Osteoblast (primary cell): ENCODE measurements at regions not wholly inside any gene's neighbourhood (a gene's known extent, or its start where the extent isn't known, plus 50 kb on each side); places are given as distances from the start of the nearest gene placed in this dataset.

ENCODE experiments used
- DNase-seq: peaks from one replicate; pipeline ENCODE4 v3.0.0; 2011; ENCODE audit warnings: low spot score, mixed read lengths; ENCODE audit not compliant: insufficient read length; ENCODE audit errors: missing footprints
- H2AFZ ChIP-seq: 2 replicates; pipeline ENCODE4 v1.6.0; 2011; ENCODE audit warnings: mild to moderate bottlenecking, low read length
- H3K27ac ChIP-seq: 2 replicates; pipeline ENCODE4 v1.5.1; 2011; ENCODE audit warnings: mild to moderate bottlenecking, low read depth, low read length, moderate library complexity
- H3K27me3 ChIP-seq: 2 replicates; pipeline ENCODE4 v1.6.0; 2012; ENCODE audit warnings: mild to moderate bottlenecking, control low read depth, inconsistent platforms, low read length, moderate library complexity; ENCODE audit not compliant: insufficient read depth
- H3K36me3 ChIP-seq: 2 replicates; pipeline ENCODE4 v1.5.1; 2011; ENCODE audit warnings: mild to moderate bottlenecking, low read length, control low read depth, moderate library complexity; ENCODE audit not compliant: insufficient read depth
- H3K4me1 ChIP-seq: 2 replicates; pipeline ENCODE4 v1.5.1; 2011; ENCODE audit warnings: mild to moderate bottlenecking, low read length, control low read depth, moderate library complexity; ENCODE audit not compliant: insufficient read depth
- H3K4me2 ChIP-seq: 2 replicates; pipeline ENCODE4 v1.6.0; 2011; ENCODE audit warnings: mild to moderate bottlenecking, low read length; ENCODE audit not compliant: insufficient read depth
- H3K4me3 ChIP-seq: fragments of 200-600 bp; sonication (generic); 3 replicates; pipeline ENCODE4 v1.5.1; 2012; ENCODE audit warnings: mild to moderate bottlenecking, low read length, inconsistent platforms; ENCODE audit not compliant: insufficient read depth
- H3K79me2 ChIP-seq: 2 replicates; pipeline ENCODE4 v1.6.0; 2012; ENCODE audit warnings: mild to moderate bottlenecking, low read length, control low read depth, inconsistent platforms; ENCODE audit not compliant: insufficient read depth
- H3K9me3 ChIP-seq: 2 replicates; pipeline ENCODE4 v1.5.1; 2011; ENCODE audit warnings: low read depth, low read length, control low read depth
- H4K20me1 ChIP-seq: 2 replicates; pipeline ENCODE4 v1.6.0; 2012; ENCODE audit warnings: mild to moderate bottlenecking, low read length, control low read depth; ENCODE audit not compliant: insufficient read depth
- CTCF ChIP-seq: IDR thresholded peaks from 2 replicates; pipeline ENCODE4 v1.5.1; 2011; ENCODE audit warnings: mild to moderate bottlenecking, low read depth, low read length, moderate library complexity; ENCODE audit errors: extremely low read depth

DNA sequence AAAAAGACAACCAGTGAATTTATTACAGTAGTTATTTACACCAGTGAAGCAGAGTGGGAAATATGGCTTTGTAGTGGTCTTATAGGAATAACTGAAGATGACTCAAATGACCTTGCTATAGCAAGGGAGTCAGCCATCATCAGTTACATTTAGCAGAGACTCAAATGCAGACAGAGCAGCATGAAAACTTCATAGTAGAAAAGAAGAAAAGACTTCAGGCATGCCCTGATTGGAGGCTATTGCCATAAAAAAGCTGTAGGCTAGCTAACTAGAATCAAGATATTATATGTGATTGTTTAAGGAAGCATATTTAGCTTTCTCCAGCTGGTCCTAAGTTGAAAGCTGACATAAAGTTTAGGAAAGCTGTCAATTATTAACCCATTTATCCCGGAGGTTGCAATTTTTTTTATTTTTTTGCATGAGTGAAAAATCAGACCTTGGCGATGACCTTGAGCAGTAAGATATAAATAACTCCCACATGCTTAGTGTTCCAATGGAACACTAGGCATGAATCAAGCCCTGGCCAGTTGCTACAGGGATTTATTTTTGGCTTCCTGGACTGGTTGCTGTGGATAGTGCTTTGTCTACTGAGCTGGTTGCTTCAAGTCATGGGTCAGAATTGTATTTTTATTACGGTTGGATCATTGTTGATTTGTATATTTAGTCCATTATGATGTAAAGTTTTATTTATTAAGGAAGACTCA, 675.6 kb upstream of the VRK2 start:
- no peaks in the 10 kb centered on the region for H3K9me3 ChIP-seq
- H2AFZ ChIP-seq: no peak overlapping the region
- no peak overlapping the region for H3K4me2 ChIP-seq
- no peaks in the 10 kb centered on the region for H3K79me2 ChIP-seq
- H3K4me3 ChIP-seq: no peak overlapping the region
- H4K20me1 ChIP-seq: no peaks in the 10 kb centered on the region
- H3K36me3 ChIP-seq: no peaks in the 10 kb centered on the region
- TF ChIP-seq CTCF: no peak
- DNase-seq: no peak
- no peak overlapping the region for H3K27ac ChIP-seq
- no peaks in the 10 kb centered on the region for H3K4me1 ChIP-seq
- no peaks in the 10 kb centered on the region for H3K27me3 ChIP-seq

GRCh38 chr2:57372237-57372984, 674.2 kb upstream of the VRK2 start:
- Histone ChIP-seq H3K27ac (no peak overlapping the region), H3K9me3 (no peaks in the 10 kb centered on the region), H3K36me3 (no peaks in the 10 kb centered on the region), H3K27me3 (no peaks in the 10 kb centered on the region), H3K4me1 (no peaks in the 10 kb centered on the region), H3K79me2 (no peaks in the 10 kb centered on the region), H4K20me1 (no peaks in the 10 kb centered on the region), H2AFZ (no peak overlapping the region), H3K4me2 (no peak overlapping the region), H3K4me3 (no peak overlapping the region)
- no peak for DNase-seq
- TF ChIP-seq CTCF: no peak

DNA sequence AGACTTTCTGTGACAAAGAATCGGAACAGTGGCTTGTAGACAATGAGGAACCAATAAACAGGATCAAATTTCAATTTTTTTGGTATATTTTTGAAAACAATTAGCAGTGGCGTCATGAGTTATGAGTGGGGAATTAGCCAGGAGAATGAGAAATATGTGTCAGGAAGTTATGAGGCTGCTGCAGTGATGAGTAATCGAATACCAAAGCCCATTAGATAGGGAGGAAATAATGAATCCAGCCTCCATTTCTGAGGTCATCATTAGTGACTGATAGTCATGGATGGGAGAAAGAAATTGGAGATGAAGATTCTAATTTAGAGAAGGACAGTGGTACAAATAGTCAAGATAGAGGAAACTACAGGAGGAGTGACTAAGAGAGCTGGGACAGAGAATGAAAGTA, 673.1 kb upstream of the VRK2 start:
- Histone ChIP-seq H3K4me3 (no peak overlapping the region), H2AFZ (no peak overlapping the region), H3K4me2 (no peak overlapping the region), H3K9me3 (no peaks in the 10 kb centered on the region), H3K27me3 (no peaks in the 10 kb centered on the region), H3K36me3 (no peaks in the 10 kb centered on the region), H3K79me2 (no peaks in the 10 kb centered on the region), H4K20me1 (no peaks in the 10 kb centered on the region), H3K27ac (no peak overlapping the region), H3K4me1 (no peaks in the 10 kb centered on the region)
- DNase-seq: no peak
- no peak for TF ChIP-seq CTCF

- DNase-seq: no peak
- TF ChIP-seq CTCF: no peak
Measured at GRCh38 chr2:57376985-57377384, 669.6 kb upstream of the VRK2 start.

More at GRCh38 chr2:57376985-57377384, 669.6 kb upstream of the VRK2 start:
- Histone ChIP-seq H3K4me1 (no peaks in the 10 kb centered on the region), H3K79me2 (no peaks in the 10 kb centered on the region), H3K36me3 (no peaks in the 10 kb centered on the region), H3K27ac (no peak overlapping the region), H3K27me3 (no peaks in the 10 kb centered on the region), H4K20me1 (no peaks in the 10 kb centered on the region), H3K4me3 (no peak overlapping the region), H2AFZ (no peak overlapping the region), H3K9me3 (peaks cover 1% of the 10 kb centered on the region), H3K4me2 (no peak overlapping the region)
